ENCODE measurements at regions not wholly inside any gene's neighbourhood (a gene's known extent, or its start where the extent isn't known, plus 50 kb on each side); places are given as distances from the start of the nearest gene placed in this dataset.

DNA sequence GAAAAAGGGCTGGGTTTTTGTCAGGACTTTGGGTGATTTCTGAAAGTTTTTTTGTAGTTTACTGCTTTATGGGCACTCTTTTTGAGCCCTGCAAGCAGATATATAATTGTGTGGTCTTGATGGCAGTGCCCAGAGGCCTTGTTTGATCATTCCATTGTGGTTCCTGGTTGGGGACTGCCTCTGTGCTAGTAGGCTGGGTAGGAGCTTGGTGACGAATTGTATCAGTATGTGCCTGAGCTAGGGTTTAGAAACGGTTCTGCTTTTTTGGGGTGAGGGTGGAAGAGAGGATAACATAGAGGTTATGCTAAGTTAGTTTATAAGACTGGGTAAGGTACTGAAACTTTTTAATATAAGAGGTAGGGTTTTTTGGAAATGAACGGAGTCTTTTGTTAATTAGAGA is 139.7 kb upstream of the ETV3 start:
- TF ChIP-seq ZNF317 (CRISPR knock-in tag; IDR thresholded peaks at IDR 0.05; ENCODE audit: borderline replicate concordance, low read depth) (no peak), NR1H2 (CRISPR knock-in tag; IDR thresholded peaks at IDR 0.05) (no peak), CREM (CRISPR knock-in tag; IDR thresholded peaks at IDR 0.05) (no peak), NFE2L1 (CRISPR knock-in tag; IDR thresholded peaks at IDR 0.05) (no peak), ZNF219 (CRISPR knock-in tag; IDR thresholded peaks at IDR 0.05; ENCODE audit: borderline replicate concordance) (no peak), SOX15 (CRISPR knock-in tag; IDR thresholded peaks at IDR 0.05) (no peak), ZNF423 (CRISPR knock-in tag; IDR thresholded peaks at IDR 0.05) (no peak), FOXK1 (CRISPR knock-in tag; IDR thresholded peaks at IDR 0.05) (no peak), IRF2 (CRISPR knock-in tag; IDR thresholded peaks at IDR 0.05; ENCODE audit: borderline replicate concordance, low read depth) (no peak), EMX1 (CRISPR knock-in tag; IDR thresholded peaks at IDR 0.05) (no peak), KAT7 (CRISPR knock-in tag; IDR thresholded peaks at IDR 0.05; ENCODE audit: borderline replicate concordance) (no peak)
- TF ChIP-seq, protein P1, sequence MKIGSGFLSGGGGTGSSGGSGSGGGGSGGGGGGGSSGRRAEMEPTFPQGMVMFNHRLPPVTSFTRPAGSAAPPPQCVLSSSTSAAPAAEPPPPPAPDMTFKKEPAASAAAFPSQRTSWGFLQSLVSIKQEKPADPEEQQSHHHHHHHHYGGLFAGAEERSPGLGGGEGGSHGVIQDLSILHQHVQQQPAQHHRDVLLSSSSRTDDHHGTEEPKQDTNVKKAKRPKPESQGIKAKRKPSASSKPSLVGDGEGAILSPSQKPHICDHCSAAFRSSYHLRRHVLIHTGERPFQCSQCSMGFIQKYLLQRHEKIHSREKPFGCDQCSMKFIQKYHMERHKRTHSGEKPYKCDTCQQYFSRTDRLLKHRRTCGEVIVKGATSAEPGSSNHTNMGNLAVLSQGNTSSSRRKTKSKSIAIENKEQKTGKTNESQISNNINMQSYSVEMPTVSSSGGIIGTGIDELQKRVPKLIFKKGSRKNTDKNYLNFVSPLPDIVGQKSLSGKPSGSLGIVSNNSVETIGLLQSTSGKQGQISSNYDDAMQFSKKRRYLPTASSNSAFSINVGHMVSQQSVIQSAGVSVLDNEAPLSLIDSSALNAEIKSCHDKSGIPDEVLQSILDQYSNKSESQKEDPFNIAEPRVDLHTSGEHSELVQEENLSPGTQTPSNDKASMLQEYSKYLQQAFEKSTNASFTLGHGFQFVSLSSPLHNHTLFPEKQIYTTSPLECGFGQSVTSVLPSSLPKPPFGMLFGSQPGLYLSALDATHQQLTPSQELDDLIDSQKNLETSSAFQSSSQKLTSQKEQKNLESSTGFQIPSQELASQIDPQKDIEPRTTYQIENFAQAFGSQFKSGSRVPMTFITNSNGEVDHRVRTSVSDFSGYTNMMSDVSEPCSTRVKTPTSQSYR (CRISPR knock-in tag; IDR thresholded peaks at IDR 0.05): no peak
- TF ChIP-seq, protein P2, sequence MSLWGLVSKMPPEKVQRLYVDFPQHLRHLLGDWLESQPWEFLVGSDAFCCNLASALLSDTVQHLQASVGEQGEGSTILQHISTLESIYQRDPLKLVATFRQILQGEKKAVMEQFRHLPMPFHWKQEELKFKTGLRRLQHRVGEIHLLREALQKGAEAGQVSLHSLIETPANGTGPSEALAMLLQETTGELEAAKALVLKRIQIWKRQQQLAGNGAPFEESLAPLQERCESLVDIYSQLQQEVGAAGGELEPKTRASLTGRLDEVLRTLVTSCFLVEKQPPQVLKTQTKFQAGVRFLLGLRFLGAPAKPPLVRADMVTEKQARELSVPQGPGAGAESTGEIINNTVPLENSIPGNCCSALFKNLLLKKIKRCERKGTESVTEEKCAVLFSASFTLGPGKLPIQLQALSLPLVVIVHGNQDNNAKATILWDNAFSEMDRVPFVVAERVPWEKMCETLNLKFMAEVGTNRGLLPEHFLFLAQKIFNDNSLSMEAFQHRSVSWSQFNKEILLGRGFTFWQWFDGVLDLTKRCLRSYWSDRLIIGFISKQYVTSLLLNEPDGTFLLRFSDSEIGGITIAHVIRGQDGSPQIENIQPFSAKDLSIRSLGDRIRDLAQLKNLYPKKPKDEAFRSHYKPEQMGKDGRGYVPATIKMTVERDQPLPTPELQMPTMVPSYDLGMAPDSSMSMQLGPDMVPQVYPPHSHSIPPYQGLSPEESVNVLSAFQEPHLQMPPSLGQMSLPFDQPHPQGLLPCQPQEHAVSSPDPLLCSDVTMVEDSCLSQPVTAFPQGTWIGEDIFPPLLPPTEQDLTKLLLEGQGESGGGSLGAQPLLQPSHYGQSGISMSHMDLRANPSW (CRISPR knock-in tag; conservative IDR thresholded peaks at IDR 0.05; ENCODE audit: low read depth): no peak
- TF ChIP-seq, protein P3, sequence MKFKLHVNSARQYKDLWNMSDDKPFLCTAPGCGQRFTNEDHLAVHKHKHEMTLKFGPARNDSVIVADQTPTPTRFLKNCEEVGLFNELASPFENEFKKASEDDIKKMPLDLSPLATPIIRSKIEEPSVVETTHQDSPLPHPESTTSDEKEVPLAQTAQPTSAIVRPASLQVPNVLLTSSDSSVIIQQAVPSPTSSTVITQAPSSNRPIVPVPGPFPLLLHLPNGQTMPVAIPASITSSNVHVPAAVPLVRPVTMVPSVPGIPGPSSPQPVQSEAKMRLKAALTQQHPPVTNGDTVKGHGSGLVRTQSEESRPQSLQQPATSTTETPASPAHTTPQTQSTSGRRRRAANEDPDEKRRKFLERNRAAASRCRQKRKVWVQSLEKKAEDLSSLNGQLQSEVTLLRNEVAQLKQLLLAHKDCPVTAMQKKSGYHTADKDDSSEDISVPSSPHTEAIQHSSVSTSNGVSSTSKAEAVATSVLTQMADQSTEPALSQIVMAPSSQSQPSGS (CRISPR knock-in tag; IDR thresholded peaks at IDR 0.05; ENCODE audit: borderline replicate concordance, low read depth): no peak
- TF ChIP-seq, protein P4, sequence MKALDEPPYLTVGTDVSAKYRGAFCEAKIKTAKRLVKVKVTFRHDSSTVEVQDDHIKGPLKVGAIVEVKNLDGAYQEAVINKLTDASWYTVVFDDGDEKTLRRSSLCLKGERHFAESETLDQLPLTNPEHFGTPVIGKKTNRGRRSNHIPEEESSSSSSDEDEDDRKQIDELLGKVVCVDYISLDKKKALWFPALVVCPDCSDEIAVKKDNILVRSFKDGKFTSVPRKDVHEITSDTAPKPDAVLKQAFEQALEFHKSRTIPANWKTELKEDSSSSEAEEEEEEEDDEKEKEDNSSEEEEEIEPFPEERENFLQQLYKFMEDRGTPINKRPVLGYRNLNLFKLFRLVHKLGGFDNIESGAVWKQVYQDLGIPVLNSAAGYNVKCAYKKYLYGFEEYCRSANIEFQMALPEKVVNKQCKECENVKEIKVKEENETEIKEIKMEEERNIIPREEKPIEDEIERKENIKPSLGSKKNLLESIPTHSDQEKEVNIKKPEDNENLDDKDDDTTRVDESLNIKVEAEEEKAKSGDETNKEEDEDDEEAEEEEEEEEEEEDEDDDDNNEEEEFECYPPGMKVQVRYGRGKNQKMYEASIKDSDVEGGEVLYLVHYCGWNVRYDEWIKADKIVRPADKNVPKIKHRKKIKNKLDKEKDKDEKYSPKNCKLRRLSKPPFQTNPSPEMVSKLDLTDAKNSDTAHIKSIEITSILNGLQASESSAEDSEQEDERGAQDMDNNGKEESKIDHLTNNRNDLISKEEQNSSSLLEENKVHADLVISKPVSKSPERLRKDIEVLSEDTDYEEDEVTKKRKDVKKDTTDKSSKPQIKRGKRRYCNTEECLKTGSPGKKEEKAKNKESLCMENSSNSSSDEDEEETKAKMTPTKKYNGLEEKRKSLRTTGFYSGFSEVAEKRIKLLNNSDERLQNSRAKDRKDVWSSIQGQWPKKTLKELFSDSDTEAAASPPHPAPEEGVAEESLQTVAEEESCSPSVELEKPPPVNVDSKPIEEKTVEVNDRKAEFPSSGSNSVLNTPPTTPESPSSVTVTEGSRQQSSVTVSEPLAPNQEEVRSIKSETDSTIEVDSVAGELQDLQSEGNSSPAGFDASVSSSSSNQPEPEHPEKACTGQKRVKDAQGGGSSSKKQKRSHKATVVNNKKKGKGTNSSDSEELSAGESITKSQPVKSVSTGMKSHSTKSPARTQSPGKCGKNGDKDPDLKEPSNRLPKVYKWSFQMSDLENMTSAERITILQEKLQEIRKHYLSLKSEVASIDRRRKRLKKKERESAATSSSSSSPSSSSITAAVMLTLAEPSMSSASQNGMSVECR (CRISPR knock-in tag; IDR thresholded peaks at IDR 0.05; ENCODE audit: borderline replicate concordance): no peak
- Mint-ChIP-seq H3K9me3 (no peaks in the 10 kb centered on the region; the same call in 1 of the 2 replicates), H3K27me3 (ENCODE audit: low read depth) (peaks cover 3% of the 10 kb centered on the region; the same call in 1 of the 2 replicates), H3K36me3 (no peaks in the 10 kb centered on the region), H3K4me3 (no peak overlapping the region), H3K27ac (no peak overlapping the region), H3K4me1 (peaks cover 14% of the 10 kb centered on the region)
- CTCF ChIA-PET: interaction anchor here (1.1 kb wide), 1 partner anchor 83 kb away, joined by 3 read pairs; no protein-coding TSS in a partner anchor
- POLR2A ChIA-PET: no interaction called here
- DNase-seq (ENCODE audit: low spot score): no peak
- ATAC-seq: no peak

All from WTC11 (cell line).